ENCODE measurements at regions not wholly inside any gene's neighbourhood (a gene's known extent, or its start where the extent isn't known, plus 50 kb on each side); places are given as distances from the start of the nearest gene placed in this dataset.

DNA sequence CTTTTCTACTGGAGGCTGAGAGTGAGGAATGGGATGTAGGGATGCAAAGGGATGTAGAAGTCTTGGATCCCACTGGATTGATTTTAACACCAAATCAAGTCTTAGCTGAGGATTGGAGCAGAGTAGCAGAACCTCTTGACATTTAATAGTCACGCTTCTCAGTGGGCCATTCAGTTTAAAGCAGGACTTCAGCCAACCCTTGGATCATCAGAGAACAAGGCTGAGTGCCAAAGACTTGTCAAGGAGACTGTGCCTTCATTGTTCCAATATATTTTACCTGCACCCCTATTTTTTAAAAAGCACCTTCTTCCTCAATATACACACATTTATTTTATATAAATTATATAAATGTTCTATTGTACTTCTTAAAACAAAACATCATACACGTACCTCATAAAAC lies 242.4 kb upstream of the ST6GAL2 start:
- Histone ChIP-seq H3K4me2 (no peak overlapping the region), H3K27me3 (ENCODE audit: insufficient read depth, low read depth) (no peaks in the 10 kb centered on the region), H2AFZ (ENCODE audit: low read depth) (no peak overlapping the region), H3K4me3 (IDR thresholded peaks at IDR 0.05; ENCODE audit: insufficient read depth, low read depth, low read length) (no peak overlapping the region), H4K20me1 (ENCODE audit: insufficient read depth) (no peaks in the 10 kb centered on the region), H3K36me3 (ENCODE audit: insufficient read depth) (no peaks in the 10 kb centered on the region), H3K27ac (no peak overlapping the region), H3K79me2 (ENCODE audit: insufficient read depth, low read depth) (no peaks in the 10 kb centered on the region), H3K4me1 (ENCODE audit: low read depth, poor library complexity, severe bottlenecking) (no peaks in the 10 kb centered on the region), H3K9ac (no peak overlapping the region)
- TF ChIP-seq, protein P1, sequence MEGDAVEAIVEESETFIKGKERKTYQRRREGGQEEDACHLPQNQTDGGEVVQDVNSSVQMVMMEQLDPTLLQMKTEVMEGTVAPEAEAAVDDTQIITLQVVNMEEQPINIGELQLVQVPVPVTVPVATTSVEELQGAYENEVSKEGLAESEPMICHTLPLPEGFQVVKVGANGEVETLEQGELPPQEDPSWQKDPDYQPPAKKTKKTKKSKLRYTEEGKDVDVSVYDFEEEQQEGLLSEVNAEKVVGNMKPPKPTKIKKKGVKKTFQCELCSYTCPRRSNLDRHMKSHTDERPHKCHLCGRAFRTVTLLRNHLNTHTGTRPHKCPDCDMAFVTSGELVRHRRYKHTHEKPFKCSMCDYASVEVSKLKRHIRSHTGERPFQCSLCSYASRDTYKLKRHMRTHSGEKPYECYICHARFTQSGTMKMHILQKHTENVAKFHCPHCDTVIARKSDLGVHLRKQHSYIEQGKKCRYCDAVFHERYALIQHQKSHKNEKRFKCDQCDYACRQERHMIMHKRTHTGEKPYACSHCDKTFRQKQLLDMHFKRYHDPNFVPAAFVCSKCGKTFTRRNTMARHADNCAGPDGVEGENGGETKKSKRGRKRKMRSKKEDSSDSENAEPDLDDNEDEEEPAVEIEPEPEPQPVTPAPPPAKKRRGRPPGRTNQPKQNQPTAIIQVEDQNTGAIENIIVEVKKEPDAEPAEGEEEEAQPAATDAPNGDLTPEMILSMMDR (conservative IDR thresholded peaks at IDR 0.05; ENCODE audit: low read depth, low read length) = no peak

- Histone ChIP-seq H3K36me3 (ENCODE audit: insufficient read depth) (no peaks in the 10 kb centered on the region), H3K4me3 (IDR thresholded peaks at IDR 0.05; ENCODE audit: insufficient read depth, low read depth, low read length) (no peak overlapping the region), H3K27ac (no peak overlapping the region), H4K20me1 (ENCODE audit: insufficient read depth) (no peaks in the 10 kb centered on the region), H3K27me3 (ENCODE audit: insufficient read depth, low read depth) (no peaks in the 10 kb centered on the region), H2AFZ (ENCODE audit: low read depth) (no peak overlapping the region), H3K79me2 (ENCODE audit: insufficient read depth, low read depth) (no peaks in the 10 kb centered on the region), H3K4me1 (ENCODE audit: low read depth, poor library complexity, severe bottlenecking) (no peaks in the 10 kb centered on the region), H3K4me2 (no peak overlapping the region), H3K9ac (no peak overlapping the region)
- TF ChIP-seq, protein P1 (conservative IDR thresholded peaks at IDR 0.05; ENCODE audit: low read depth, low read length) = no peak
Measured at GRCh38 chr2:107132070-107132469, 246.1 kb upstream of the ST6GAL2 start.

GRCh38 chr2:107132746-107133145 lies 246.8 kb upstream of the ST6GAL2 start:
- Histone ChIP-seq H3K9ac (no peak overlapping the region), H2AFZ (ENCODE audit: low read depth) (no peak overlapping the region), H3K27ac (no peak overlapping the region), H3K27me3 (ENCODE audit: insufficient read depth, low read depth) (no peaks in the 10 kb centered on the region), H3K4me3 (IDR thresholded peaks at IDR 0.05; ENCODE audit: insufficient read depth, low read depth, low read length) (no peak overlapping the region), H3K4me1 (ENCODE audit: low read depth, poor library complexity, severe bottlenecking) (no peaks in the 10 kb centered on the region), H3K4me2 (no peak overlapping the region), H3K36me3 (ENCODE audit: insufficient read depth) (no peaks in the 10 kb centered on the region), H3K79me2 (ENCODE audit: insufficient read depth, low read depth) (no peaks in the 10 kb centered on the region), H4K20me1 (ENCODE audit: insufficient read depth) (no peaks in the 10 kb centered on the region)
- TF ChIP-seq, protein P1 (conservative IDR thresholded peaks at IDR 0.05; ENCODE audit: low read depth, low read length) = no peak

DNA sequence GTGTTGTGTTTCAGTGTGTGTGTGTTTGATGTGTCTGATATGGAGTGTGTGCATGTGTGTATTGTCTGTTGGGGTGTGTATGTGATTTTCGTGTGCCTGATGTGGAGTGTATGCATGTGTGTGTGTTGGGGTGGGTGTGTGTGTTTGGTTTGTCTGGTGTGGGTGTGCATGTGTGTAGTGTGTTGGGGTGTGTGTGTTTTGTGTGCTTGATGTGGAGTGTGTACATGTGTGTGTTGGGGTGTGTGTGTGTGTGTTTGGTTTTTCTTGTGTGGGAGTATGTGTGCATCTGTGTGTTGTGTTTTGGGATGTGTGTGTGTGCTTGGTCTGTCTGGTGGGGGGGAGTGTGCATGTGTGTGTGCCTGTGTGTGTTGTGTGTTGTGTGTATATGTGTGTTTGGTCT lies 247.4 kb upstream of the ST6GAL2 start:
- no peaks in the 10 kb centered on the region for H3K36me3 ChIP-seq (ENCODE audit: insufficient read depth)
- TF ChIP-seq, protein P1 (conservative IDR thresholded peaks at IDR 0.05; ENCODE audit: low read depth, low read length) = no peak
- no peaks in the 10 kb centered on the region for H3K4me1 ChIP-seq (ENCODE audit: low read depth, poor library complexity, severe bottlenecking)
- no peak overlapping the region for H3K9ac ChIP-seq
- no peak overlapping the region for H2AFZ ChIP-seq (ENCODE audit: low read depth)
- no peaks in the 10 kb centered on the region for H4K20me1 ChIP-seq (ENCODE audit: insufficient read depth)
- no peaks in the 10 kb centered on the region for H3K79me2 ChIP-seq (ENCODE audit: insufficient read depth, low read depth)
- no peak overlapping the region for H3K4me2 ChIP-seq
- no peak overlapping the region for H3K4me3 ChIP-seq (IDR thresholded peaks at IDR 0.05; ENCODE audit: insufficient read depth, low read depth, low read length)
- no peak overlapping the region for H3K27ac ChIP-seq
- no peaks in the 10 kb centered on the region for H3K27me3 ChIP-seq (ENCODE audit: insufficient read depth, low read depth)
